HG03025 (cell line): ENCODE measurements at regions not wholly inside any gene's neighbourhood (a gene's known extent, or its start where the extent isn't known, plus 50 kb on each side); places are given as distances from the start of the nearest gene placed in this dataset.

Experiments used
- ATAC-seq: cut with Tn5 transposase; IDR thresholded peaks from one replicate; pipeline ENCODE4 v1.9.1; 2021; ENCODE audit warnings: mild to moderate bottlenecking, moderate library complexity; ENCODE audit not compliant: unreplicated experiment, low FRiP score

DNA sequence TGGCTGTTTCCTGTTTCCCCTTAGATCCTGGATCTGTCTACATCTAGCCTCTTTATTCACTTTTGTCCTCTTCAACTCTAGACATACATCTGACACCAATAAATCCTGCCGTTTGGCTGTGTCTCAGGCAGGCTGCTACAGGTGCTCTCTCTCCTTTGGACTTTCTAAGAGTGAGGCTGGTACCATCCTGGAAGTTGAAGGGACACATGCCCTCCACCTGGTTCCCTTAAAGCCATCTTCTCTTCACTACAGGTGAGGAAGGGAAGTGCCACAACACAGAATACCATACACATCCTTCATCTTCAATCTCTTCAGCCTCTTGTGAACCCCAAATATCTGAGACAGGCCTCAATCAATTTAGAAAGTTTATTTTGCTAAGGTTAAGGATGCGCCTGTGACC is 137.9 kb downstream of the BACH1 start:
- ATAC-seq, result no peak

DNA sequence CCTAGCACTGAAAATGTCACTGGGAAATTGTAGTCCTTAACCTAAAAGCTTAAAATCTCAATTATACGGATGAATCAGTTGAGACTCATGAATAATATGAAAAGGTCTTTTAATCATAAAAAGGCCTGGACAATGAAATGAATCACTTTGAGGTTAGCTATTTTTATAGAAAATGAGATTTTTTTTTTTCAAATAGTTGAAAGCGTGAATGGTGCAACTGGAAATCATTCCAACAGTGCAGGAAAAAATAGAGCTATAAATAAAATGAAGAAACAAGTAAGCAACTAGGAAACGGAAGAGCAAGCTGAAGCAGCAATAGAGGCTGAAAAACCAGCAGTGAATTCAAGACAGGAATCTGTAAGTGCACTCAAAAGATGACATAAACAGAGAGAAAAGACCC is 142.9 kb downstream of the BACH1 start:
- ATAC-seq, result no peak

DNA sequence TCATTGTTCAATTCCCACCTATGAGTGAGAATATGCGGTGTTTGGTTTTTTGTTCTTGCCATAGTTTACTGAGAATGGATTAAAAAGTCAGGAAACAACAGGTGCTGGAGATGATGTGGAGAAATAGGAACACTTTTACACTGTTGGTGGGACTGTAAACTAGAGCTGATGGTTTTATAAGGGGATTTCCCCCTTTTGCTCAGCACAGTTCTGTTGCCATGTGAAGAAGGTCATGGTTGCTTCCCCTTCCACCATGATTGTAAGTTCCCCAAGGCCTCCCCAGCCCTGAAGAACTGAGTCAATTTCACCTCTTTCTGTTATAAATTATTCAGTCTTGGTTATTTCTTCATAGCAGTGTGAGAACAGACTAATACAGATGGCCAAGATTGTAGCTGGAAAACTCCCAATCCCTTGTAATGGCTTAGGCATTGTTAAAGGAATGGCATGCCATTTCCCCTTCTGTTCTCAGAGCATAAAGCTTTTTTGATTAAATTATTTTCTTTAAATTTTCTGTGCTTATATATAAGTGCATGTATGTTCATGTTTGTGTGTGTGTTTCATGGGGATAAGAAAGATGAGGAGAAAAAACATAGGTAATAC is 144.8 kb downstream of the BACH1 start:
- ATAC-seq, result no peak

DNA sequence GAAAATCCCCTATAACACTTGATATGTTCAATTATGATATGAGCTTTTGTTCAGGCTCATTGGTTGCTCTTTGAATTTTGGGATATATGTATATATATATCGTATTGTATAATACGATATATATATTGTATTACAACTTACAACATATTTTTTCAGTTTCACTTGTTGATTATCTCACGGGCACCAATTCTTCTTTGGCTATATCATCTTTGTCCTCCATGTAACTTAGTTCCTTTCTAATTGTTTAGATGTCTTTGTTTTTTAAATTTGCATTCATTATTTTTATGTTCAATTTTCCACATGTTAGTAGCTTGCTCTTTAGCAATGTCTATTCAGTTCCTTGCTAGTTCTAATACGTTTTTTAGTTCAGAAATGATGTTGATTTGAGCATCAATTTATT is 150.0 kb downstream of the BACH1 start:
- no peak for ATAC-seq

DNA sequence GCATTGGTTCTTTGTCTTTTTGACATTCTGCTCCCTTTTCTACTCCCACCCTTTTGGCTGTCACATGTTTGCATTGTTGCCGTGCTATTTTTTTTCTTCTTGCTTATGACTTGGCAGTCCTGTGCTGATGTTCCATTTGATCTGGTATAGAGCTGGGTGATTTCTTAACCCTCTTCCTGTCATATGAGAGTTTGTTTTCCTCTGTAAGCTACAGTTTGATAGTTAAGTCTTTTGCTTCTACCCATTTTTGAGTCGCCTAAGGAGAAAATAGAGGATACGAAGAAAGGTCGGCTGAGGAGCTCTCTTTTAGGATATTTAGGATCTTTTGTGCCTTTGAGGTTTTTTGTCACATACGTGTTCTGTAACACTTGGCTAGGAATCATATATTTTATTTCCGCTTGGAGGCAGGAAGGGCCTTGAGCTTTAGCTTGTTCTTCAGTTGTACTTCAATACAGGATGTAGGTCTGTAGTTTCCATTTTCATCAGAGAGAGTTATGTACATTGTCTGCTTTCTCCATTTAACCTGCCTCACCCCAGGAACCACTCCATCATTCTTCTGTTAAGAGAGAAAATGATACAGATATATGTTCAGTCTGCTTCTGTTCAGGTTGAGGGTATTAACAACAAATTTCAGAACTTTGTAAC is 150.7 kb downstream of the BACH1 start:
- no peak for ATAC-seq

DNA sequence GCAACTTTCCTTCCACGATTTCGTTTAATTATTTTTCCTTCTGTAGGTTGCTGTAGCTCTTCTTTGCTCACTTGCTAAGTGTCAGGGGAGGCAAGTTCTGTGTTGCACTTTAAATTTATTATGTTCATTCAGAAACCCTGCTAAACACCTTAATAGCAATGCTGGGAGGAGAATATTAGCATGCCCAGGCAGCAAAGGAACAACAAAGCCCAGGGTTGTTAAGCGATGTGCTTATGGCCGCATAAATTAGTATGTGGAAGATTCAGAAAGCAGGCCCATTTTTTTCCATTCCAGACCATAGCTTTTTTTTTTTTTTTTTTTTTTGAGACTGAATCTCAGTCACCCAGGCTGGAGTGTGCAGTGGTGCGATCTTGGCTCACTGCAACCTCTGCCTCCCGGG is 151.3 kb downstream of the BACH1 start:
- no peak for ATAC-seq

DNA sequence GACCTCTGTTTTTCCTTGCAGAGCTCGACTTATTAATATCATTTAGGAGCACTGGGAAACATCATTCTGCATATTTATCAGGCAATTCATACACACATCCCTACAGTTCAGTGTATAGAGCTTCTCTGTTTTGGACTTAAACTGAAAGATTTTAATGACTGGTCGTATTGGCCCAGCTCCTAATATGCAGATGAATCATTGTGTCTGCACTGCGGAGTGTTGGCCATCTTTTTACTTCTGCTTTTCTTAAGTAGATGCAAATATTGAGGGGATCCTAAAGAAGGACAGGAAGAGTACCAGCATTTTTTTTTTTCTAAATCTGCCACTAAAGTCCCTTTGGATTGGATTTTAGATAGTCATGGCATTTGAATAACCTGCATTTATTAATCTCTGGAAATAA is 154.8 kb downstream of the BACH1 start:
- no peak for ATAC-seq

DNA sequence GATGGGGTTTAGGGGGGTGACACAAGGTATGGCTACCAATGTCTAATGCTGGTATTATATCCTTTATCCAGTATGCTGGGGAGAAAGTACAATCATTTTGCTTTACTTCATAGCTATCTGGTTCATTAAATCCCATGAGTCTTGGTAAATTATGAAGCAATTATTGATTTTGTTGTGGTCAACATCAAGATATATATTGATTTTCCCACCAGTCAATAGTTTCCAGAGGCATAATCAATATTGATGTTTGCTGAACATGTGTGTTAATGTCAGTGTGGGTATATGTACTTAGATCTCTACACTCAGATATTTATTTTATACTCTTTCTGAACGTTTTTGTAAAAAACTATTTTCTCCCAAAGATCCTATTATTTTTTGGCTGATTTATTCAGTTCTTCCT is 155.5 kb downstream of the BACH1 start:
- ATAC-seq, result no peak

DNA sequence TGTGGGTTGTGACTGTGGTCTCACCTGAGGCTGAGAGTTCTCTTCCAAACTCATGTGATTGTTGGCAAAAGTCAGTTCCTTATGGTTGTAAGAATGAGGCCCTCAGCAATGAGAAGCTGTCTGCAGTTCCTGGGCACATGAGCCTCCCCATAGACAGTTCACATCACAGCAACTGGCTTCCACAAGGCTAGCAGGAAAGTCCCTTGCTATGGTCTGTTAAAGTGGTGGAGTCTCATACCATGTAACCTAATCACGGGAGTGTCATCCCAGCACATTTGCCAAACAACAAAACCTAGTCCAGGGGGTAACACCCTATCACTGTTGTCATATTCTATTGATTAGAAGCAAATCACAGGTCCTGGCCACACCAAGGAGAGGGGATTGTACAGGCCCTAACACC is 163.8 kb downstream of the BACH1 start:
- no peak for ATAC-seq

DNA sequence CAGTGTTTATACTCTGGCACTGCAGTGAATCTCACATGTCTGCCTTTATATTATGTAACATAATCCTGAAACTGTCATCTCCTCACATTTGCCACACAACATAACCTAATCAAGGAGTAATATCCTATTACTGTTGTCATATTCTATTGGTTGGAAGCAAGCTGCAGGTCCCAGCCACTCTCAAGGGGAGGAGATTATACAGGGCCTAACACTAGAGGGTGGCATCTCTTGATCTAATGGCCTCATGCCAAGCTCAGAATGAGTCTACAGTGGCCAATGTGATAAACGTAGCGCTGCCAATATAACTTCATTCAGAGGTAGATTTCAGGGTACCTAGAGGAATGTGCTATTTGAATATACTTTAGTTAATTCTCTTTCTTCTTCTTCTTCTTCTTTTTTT is 166.8 kb downstream of the BACH1 start:
- ATAC-seq, result no peak

DNA sequence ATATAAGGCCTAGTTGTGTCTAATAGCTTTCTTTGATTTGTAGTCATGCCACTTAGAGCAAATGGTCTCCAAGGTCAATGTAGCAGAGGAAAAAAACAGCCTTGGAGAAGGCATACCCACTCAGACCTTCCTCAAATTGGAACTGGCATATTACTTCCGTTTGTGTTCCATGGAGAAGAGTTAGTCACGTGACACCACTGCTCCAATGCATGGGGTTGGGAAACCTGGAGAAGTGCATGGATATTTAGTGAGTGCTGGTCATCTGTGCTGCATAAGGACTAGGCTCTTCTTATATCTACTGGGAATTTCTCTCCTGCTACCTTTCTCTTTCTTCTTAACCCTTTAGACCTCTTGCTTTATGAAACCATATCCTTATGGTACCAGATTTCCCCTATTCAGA is 167.8 kb downstream of the BACH1 start:
- ATAC-seq, result no peak

DNA sequence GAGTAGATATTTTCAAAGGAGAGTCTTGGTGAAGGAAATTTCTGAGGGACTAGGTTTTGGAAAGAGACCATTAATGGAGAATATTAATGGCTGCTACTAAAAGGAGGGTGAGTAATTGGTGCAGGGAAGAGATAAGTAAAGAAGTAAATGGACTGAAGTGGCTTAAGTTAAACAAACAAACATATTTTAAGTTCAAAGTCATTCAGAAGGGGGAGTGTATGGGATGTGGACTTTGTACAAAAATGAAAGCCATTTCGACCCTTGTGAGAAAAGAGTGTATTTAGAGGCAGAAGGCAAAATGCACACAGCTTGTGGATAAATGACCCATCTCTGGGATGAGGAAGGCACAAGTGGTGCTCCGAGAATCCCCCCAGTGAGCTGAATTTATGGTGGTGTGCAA is 171.7 kb downstream of the BACH1 start:
- no peak for ATAC-seq

DNA sequence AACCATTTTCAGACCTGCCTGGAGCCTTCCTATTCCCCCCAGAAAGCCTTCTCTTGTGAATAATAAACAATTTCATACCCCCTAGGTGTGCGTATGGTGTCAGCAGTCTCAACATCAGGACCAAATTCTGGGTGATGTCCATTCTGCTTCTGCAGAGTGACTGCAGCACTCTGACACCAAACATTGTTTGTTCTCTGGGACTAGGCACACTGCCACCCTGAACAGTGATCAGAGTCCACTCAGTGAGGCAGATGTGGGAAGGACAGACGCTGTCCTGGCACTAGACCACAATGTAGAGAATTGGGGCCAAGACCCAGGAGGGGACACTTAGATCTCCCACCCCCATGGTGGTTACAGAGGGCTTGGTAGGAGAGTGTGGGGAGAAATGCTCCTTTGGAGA is 175.1 kb downstream of the BACH1 start:
- ATAC-seq, result no peak

DNA sequence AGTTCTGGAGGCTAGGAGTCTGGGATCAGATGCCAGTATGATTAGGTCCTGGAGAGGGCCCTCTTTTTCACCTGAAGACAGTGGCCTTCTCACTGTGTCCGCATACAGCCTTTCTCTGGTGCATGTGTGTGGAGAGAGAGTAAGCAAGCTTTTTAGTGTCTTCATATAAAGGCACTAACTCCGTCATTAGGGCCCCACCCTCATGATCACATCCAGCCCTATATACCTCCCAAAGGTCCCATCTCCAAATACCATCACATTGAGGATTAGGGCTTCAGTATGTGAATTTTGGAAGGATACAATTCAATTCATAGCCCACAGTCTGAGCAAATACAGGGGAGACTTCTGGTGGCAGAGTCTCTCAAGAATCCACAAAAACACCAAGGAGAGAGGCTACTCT is 176.6 kb downstream of the BACH1 start:
- ATAC-seq, result no peak

DNA sequence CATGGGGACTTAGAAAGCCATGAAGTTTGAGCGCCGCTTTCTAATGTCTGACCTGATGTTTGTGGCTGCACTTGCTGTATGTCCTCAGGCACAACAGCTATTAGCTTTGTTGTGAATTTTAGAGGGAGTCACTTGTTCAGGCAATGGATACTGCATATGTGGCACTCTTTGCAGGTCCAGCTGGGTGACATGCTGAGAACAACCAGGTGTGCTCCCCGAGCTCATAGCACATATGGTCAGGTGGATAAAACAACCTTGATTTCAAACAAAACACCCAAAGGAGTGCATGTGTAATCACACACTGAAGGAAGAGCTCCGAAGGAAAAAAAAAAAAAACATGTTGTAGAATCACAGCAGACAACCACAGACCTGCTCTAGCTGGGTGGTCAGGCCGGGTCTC is 178.6 kb downstream of the BACH1 start:
- ATAC-seq, result no peak

DNA sequence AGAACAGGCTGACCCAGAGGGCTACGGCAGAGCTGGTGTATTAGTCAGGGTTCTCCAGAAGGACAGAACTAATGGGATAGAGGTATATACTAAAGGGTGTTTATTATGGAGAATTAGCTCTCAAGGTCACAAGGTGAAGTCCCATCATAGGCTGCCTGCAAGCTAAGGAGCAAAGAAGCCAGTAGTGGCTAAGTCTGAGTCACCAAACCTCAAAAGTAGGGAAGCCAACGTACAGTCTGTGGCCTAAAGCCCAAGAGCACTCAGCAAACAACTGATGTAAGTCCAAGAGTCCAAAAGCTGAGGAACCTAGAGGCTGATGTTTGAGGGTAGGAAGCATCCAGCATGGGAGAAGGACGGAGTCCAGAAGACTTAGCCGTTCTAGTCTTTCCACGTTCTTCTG is 179.2 kb downstream of the BACH1 start:
- ATAC-seq, result no peak

DNA sequence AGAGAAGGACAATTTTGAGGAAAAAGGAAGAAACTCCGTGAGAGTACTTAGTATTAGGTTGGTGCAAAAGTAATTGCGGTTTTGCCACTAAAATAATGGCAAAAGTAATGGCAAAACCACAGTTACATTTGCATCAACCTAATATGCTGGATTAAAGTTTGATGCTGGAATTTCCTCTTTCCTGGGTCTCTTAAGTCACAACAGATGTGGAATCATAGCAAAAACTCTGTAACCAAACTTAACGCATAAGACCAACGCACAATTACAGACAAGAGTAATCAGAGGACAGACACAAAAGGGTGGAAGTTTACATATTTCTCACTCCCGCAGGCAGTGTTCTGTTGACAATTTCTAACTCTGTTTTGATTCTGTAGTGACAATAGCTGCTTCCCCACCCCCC is 182.4 kb downstream of the BACH1 start:
- no peak for ATAC-seq

DNA sequence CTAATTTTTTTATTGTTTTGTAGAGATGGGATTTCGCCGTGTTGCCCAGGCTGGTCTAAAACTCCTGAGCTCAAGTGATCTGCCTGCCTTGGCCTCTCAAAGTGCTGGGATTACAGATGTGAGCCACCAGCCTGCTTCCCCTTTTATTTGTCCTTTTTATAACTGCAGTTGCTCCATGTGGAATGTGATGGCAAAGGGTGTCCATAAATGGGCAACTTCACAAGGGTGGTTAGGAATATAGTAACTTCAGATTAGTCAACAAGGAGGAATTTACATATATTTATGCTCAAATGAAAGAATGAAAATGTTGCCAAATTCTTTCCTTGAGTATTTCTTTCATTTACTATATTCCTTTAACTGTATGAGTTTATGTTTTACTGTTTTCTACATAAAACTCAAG is 182.9 kb downstream of the BACH1 start:
- no peak for ATAC-seq

DNA sequence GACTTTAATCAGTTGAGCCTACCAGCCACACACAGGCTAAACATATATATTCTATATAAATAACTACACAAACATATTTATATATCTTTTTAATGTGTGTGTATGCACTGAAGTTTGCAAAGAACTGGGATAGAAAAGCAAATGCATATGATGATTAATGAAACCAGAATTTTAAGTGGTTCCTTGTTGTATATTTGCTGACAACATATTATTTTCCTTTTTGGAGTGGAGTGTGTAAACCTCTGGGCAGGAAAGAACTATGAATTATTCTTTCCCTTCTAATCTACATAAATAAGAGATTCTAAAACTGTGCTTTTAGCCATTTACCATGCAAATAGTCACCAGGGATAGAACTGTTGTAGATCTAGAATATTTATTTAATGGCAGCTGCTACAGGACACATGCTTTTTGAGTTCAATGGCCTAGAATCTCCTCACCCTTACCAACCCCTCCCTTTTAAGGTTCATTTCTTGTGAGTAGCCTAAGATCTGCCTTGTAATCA is 187.6 kb downstream of the BACH1 start:
- ATAC-seq, result no peak
